ENCODE measurements at regions not wholly inside any gene's neighbourhood (a gene's known extent, or its start where the extent isn't known, plus 50 kb on each side); places are given as distances from the start of the nearest gene placed in this dataset.
"Not testable (repeated sequence)": the region's sequence is repeated elsewhere in the genome, so short reads cannot be mapped to it uniquely, and the experiment has no call there.

DNA sequence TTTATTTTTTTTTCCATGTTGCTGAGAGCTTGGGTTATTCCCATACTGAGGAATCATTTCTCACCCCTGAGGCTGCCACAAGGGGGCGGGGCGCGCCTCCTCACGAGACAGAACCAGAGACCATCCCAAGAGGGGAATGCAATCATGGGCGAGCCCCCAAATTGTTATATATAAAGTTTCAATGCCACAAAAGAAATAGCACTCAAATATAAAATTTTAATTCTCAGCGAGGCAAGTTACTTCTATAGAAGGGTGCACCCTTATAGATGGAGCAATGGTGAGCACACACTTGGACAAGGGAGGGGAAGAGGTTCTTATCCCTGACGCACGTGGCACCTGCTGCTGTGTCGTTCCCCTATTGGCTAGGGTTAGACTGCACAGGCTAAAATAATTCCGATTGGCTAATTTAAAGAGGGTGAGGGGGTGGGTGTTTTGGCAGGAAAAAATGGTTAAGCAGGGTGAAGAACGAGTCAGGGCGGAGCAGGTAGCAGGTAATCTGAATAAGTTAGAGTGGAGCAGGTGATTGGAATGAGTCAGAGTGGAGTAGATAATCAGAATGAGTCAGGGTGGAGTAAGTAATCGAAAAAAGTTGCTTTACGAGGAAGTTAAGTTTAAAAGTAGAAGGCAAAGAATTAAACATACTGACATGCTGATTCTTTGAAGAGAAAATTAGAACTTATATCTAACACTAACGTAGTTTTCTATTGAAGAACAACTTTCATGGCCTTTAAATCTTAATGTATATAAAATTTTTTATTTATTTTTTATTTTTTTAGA is 177.5 kb downstream of the MTCL1 start:
- no peak for DNase-seq (ENCODE audit: low read depth in 4 of 4, low spot score in 1 of 4)

GRCh38 chr18:8883409-8883668 is 178.0 kb downstream of the MTCL1 start:
- DNase-seq (ENCODE audit: low read depth in 4 of 4, low spot score in 1 of 4) = no peak

DNA sequence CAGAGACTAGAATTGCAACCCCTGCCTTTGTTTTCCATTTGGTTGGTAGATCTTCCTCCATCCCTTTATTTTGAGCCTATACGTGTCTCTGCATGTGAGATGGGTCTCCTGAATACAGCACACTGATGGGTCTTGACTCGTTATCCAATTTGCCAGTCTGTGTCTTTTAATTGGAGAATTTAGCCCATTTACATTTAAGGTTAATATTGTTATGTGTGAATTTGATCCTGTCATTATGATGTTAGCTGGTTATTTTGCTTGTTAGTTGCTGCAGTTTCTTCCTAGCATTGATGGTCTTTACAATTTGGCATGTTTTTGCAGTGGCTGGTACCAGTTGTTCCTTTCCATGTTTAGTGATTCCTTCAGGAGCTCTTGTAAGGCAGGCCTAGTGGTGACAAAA is 182.5 kb downstream of the MTCL1 start:
- not testable (repeated sequence) for DNase-seq (ENCODE audit: low read depth in 4 of 4, low spot score in 1 of 4)

- DNase-seq (ENCODE audit: low read depth in 4 of 4, low spot score in 1 of 4) = no peak
Measured at GRCh38 chr18:8889489-8889888, 184.1 kb downstream of the MTCL1 start.

- DNase-seq (ENCODE audit: low read depth in 4 of 4, low spot score in 1 of 4) = not testable (repeated sequence)
Measured at GRCh38 chr18:8890503-8890902, 185.1 kb downstream of the MTCL1 start.

DNA sequence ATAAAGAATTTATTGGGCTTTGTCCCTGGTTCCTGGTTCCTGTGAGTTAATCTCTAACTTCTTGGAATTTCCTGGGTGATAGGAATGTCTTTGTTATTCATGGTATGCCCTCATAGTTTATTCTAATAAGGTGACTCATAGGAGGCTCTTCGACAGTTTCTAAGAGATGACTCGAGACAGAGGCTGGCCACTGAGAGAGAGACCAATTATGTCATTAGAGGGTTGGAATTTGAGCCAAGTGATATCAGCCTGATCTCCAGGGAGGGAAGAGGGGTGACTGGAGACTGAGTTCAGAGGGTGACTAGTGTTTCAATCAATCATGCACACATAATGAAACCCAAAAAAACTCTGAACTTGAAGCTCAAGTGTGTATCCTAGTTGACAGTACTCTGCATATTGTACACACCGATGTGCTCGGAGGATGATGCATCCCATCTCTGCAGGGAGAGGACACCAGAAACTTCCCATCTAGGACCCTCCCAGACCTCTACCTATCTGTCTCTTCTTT is 185.7 kb downstream of the MTCL1 start:
- DNase-seq (ENCODE audit: low read depth in 4 of 4, low spot score in 1 of 4) = no peak

- DNase-seq (ENCODE audit: low read depth in 4 of 4, low spot score in 1 of 4) = no peak
Measured at GRCh38 chr18:8893221-8893620, 187.9 kb downstream of the MTCL1 start.

DNA sequence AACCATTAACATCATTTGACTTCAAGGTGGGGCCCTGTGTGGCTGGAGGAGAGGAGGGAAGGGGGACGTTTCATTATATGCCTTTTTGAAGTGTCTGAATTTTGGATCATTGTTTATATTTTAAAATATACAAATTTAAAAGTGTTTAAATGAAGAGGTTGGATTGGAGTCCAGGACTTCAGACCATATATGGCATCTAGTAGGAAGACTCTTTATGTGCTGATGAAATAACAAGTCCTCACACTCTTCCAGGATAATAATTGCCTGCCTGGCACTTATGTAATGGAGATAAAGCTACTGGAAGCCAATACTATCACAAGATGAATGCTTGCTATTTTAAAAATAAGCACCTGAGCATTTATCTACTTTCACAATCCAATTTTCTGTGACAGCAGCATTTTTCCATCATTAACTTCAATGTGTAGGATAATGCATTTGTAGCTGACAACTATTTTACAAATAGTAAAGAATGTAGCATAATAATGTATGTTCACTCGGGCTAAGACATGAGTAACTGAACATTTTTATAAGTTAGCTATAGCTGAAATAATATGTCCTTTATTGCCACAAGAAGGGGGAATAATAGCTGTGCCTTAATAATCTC is 188.4 kb downstream of the MTCL1 start:
- no peak for DNase-seq (ENCODE audit: low read depth in 4 of 4, low spot score in 1 of 4)

- DNase-seq (ENCODE audit: low read depth in 4 of 4, low spot score in 1 of 4) = no peak
Measured at GRCh38 chr18:8894823-8895222, 189.5 kb downstream of the MTCL1 start.

- DNase-seq (ENCODE audit: low read depth in 4 of 4, low spot score in 1 of 4) = no peak
Measured at GRCh38 chr18:8895341-8895740, 190.0 kb downstream of the MTCL1 start.

GRCh38 chr18:8895987-8896619 is 190.7 kb downstream of the MTCL1 start:
- DNase-seq (ENCODE audit: low read depth in 4 of 4, low spot score in 1 of 4) = no peak

DNA sequence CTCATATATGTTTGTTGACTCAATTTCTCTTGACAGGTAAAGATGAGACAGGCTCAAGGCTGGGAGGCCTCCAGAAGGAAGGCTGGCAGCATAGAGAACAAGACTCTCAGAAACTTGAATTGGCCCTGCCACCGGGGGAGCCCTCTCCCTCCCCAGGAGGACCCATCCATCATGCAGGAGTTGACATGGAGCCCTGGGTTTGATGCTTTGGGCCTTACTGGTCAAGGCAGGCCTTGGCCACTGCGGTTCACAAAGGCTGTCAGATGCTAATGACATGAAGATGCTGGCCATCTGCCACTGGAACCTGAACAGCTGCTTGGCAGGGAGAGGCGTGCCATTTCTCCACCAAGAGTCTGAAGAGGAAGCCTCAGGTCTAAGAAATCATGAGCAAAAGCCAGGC is 193.6 kb downstream of the MTCL1 start:
- no peak for DNase-seq (ENCODE audit: low read depth in 4 of 4, low spot score in 1 of 4)

DNA sequence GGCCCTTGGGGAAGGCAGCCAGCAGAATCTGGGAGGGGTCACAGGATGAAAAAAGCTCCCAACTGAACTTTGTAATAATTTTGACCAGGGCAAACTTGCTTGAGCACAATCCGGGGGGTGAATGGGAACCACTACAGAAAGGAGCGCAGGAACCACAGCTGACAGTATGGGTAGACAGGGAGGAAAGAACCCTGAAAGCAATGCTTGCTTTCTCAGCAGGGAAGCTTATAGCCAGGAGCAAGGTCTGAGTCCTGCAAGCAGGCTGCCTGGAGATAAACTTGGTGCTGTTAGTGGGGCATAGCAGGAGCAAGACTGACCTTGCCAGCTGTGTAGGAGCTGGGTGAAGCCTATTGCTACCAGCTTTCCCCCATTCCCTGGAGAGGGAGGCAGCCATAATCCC is 195.2 kb downstream of the MTCL1 start:
- no peak for DNase-seq (ENCODE audit: low read depth in 4 of 4, low spot score in 1 of 4)

DNA sequence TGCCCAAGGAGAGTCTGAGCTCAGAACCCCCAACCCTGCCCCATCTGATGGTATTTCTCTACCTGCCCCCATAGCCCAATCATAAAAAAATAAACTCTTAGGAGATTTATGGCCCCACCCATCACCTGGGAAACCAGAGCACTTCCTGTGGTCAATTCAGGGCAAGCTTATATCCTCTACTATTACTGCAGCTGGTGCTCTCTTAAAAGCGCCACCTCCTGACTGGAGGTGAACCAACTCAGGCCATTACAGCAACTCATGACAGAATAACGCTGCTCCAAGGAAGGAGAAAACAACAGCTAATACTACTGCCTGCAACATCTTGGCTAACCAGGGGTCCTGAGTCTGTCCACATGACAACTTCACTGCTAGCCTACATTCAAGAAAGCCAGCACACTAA is 195.7 kb downstream of the MTCL1 start:
- no peak for DNase-seq (ENCODE audit: low read depth in 4 of 4, low spot score in 1 of 4)

DNA sequence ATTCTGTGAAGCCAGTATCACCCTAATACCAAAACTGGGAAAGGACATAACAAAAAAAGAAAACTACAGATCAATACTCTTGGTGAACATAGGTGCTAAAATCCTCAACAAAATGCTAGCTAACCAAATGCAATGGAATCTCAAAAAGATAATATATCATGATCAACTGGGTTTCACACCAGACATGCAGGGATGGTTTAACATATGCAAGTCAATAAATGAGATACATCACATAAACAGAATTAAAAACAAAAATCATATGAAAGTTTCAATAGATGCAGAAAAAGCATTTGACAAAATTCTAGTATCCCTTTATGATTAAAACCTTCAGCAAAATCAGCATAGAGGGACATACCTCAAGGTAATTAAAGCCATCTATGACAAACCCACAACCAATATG is 198.2 kb upstream of the NDUFV2 start:
- DNase-seq (ENCODE audit: low read depth in 4 of 4, low spot score in 1 of 4) = no peak

DNA sequence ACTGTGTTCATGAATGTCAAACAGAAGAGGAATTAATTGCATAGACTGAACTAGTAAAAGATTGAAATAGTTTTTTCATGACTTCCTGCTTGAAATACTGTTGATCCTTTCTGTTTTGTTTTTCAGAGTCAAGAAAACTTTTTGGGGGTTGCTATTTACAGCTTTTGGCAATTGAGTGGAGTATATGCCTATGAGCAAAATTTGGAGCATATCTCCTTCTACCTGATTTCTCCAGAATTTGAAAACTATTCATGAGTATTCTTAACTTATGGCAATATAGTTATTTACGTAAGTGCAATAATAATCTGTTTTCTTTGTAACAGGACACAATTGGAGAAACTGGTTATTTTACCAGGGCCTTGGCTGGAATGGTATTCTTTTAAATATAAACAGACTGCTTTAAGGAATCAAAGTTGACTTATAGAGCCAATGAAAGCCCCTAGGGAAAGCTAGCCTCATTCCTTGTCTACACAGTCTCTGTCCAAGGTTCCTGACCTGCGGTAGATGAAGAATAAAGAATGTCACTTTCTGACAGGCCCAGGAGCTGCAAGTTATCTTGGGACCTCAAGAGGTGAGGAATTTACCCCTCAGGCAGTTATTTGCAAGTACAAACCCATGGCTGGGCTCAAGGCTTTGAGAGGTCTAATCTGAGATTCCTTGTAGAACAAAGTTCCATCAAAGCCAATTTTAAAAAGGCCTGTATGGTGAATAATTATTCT is 193.5 kb upstream of the NDUFV2 start:
- DNase-seq (ENCODE audit: low read depth in 4 of 4, low spot score in 1 of 4) = no peak

GRCh38 chr18:8910186-8910822 is 192.2 kb upstream of the NDUFV2 start:
- DNase-seq (ENCODE audit: low read depth in 4 of 4, low spot score in 1 of 4) = no peak

DNA sequence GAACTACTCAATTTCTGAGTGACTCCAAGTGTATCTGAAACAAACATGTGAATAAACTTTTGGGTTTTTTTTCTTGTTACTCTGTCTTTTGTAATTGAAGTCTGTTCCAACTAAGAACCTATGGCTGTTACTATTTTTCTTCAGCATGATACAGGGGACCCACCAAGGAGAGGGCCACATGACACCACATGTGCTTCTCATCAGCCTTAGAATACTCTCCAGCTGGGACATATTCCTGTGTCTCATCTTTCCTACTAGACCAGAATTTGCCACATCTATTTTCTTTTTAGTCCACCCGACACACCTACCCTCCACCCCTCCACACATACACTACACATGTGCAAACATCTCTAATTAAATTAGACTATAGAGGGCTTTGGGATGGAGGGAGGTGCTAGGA is 191.7 kb upstream of the NDUFV2 start:
- DNase-seq (ENCODE audit: low read depth in 4 of 4, low spot score in 1 of 4) = no peak

DNA sequence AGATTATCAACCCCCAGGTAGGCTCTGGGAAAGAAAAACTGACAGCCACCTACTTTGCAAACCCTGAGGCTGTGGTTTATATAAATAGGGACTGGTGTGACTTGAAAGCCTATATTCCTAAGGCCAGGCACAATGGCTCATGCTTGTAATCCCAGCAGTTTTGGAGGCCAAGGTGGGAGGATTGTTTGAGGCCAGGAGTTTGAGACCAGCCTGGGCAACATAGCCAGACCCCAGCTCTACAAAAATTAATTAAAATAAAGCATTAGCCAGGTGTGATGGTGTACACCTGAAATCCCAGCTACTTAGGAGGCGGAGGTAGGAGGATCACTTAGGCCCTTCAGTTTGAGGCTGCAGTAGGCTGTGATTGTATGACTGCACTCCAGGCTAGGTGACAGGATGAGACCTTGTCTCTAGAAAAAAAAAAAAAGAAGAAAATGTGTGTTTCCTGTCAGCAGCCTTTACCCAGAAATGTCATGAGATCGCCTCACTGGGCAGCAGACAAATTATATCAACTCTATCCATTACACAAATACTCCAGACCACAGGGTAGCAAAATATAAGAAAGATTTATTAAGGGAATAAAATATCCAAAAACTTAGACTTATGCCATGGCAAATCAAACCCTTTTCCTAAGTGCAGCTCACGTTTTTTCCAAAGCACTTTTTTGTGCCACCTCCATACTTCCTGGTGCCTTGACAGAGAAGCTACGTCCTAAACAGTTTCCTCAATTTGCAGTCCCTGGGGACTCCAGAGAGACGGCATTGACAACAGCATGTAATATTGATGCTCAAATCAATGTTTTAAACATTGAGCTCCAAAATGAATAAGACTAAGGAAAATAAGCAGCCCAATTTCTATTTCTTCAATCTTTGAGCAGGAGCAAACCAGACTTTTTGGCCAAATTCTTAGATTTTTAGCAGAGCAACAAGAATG is 190.8 kb upstream of the NDUFV2 start:
- DNase-seq (ENCODE audit: low read depth in 4 of 4, low spot score in 1 of 4) = no peak
